Skeletal muscle tissue (tissue), 3 donors: ENCODE measurements at regions not wholly inside any gene's neighbourhood (a gene's known extent, or its start where the extent isn't known, plus 50 kb on each side); places are given as distances from the start of the nearest gene placed in this dataset.

Experiments used
- H3K27ac ChIP-seq: one replicate; pipeline ENCODE4 v1.7.0; 2013; ENCODE audit warnings: mild to moderate bottlenecking, low read depth, low read length, inconsistent platforms
- H3K27me3 ChIP-seq, 3 donors: one replicate each; pipeline ENCODE4 v1.7.0; 2013; ENCODE audit warnings: low read length in 3 of 3; ENCODE audit not compliant: control insufficient read depth in 3 of 3, insufficient read depth in 3 of 3
- H3K36me3 ChIP-seq, 3 donors: one replicate each; pipeline ENCODE4 v1.7.0; 2013; ENCODE audit warnings: low read length in 3 of 3; ENCODE audit not compliant: control insufficient read depth in 3 of 3, insufficient read depth in 3 of 3
- H3K4me1 ChIP-seq, 3 donors: one replicate each; pipeline ENCODE4 v1.7.0; 2013; ENCODE audit warnings: low read length in 3 of 3, mild to moderate bottlenecking in 3 of 3; ENCODE audit not compliant: control insufficient read depth in 3 of 3, insufficient read depth in 3 of 3
- H3K4me3 ChIP-seq, 3 donors: one replicate each; pipeline ENCODE4 v1.7.0; 2013; ENCODE audit warnings: low read length in 3 of 3
- H3K9ac ChIP-seq, 3 donors: one replicate each; pipeline ENCODE4 v1.7.0; 2013; ENCODE audit warnings: low read length in 3 of 3, mild to moderate bottlenecking in 3 of 3, moderate library complexity in 2 of 3, low read depth in 1 of 3
- H3K9me3 ChIP-seq, 3 donors: one replicate each; pipeline ENCODE4 v1.7.0; 2013; ENCODE audit warnings: low read length in 3 of 3; ENCODE audit not compliant: control insufficient read depth in 3 of 3
- donor health status: Osteomylitis.

DNA sequence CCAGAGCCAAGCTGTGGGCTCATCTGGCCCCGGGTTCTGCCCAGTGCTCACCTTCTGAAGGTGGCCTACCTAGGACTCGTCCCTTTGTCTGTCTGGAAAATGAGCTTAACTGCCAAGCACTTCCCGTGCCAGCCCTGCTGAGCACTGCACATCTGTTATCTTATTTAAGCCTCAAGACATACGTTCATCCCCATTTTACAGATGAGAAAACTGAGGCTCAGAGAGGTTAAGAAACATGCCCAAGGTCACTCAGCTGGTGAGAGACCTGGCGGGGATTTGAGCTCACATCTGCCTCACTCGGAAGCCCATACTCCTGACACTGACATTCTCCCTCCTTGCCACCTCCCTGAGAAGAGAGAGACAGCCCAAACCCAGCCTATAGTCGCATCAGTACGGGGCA, 226.2 kb downstream of the MN1 start:
- H3K4me3 ChIP-seq, result no peak overlapping the region
- no peak overlapping the region for H3K27ac ChIP-seq
- H3K27me3 ChIP-seq, result peaks cover 9 to 35% (median 15%) of the 10 kb centered on the region in 3 donors
- no peaks in the 10 kb centered on the region for H3K36me3 ChIP-seq
- peaks cover 0 to 10% (median 8%) of the 10 kb centered on the region in 3 donors for H3K4me1 ChIP-seq
- no peaks in the 10 kb centered on the region for H3K9me3 ChIP-seq
- no peak overlapping the region for H3K9ac ChIP-seq

DNA sequence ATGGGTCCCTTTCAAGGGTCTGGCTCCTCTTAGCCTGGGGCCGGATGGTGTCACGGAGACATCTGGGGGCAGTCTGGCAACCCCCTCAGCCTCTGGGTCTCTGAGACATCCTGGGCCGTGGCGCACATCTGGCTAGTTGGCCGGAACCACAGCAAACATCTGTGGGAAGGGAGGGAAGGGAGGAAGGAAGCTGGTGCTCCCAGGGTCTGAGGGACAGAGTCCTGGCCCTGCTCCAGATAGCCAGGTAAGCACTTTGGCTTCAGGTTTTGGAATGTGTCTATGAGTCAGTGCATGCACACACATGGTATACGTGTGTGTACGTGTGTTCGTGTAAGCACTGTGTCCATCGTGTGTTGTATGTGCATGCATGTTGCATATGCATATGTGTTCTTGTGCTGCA, 225.1 kb downstream of the MN1 start:
- no peaks in the 10 kb centered on the region for H3K36me3 ChIP-seq
- H3K27ac ChIP-seq, result no peak overlapping the region
- no peak overlapping the region for H3K9ac ChIP-seq
- no peak overlapping the region for H3K4me3 ChIP-seq
- H3K27me3 ChIP-seq, result peaks cover 0 to 25% (median 8%) of the 10 kb centered on the region in 3 donors
- H3K4me1 ChIP-seq, result peaks cover 5 to 11% (median 10%) of the 10 kb centered on the region in 3 donors
- no peaks in the 10 kb centered on the region for H3K9me3 ChIP-seq

DNA sequence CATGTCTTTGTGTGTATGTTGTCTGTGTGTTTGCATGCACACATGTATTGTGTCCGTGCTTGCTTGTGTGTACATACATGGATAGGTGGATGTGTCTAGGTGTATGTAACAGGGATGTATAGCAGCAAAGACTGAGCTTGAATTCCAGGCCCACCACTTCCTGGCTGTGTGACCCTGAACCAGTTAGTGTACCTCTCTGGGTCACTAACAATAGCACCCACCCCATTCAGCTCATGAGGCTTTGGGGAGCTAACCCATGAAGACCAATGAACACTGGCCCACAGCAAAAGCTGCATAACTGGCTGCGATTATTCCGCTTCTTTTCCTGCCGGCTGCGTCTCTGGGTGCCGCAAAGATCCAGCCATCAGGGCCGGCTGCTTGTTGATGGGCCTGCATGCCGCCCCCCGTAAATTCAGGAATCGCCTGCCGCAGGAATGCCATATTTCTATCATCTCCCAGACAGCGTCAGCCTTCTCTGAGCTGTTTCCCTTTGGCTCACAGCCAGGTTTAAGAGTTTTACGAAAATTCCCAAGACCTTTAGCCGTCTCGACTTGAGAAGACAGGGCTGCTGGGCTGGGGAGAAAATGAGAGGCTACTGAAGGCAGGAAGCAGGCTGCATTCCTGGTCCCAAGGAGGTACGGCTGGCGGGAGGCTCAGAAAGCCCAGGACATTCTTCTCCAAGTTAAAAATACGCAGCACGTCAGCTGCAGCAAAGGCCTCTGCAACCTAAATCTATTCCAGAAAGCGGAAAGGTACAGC, 224.6 kb downstream of the MN1 start:
- no peak overlapping the region for H3K4me3 ChIP-seq
- peaks cover 7 to 13% (median 10%) of the 10 kb centered on the region in 3 donors for H3K4me1 ChIP-seq
- no peaks in the 10 kb centered on the region for H3K36me3 ChIP-seq
- H3K27ac ChIP-seq, result peak overlapping the region; percentile 5
- no peaks in the 10 kb centered on the region for H3K9me3 ChIP-seq
- H3K27me3 ChIP-seq, result peaks cover 0 to 23% (median 4%) of the 10 kb centered on the region in 3 donors
- no peak overlapping the region for H3K9ac ChIP-seq

DNA sequence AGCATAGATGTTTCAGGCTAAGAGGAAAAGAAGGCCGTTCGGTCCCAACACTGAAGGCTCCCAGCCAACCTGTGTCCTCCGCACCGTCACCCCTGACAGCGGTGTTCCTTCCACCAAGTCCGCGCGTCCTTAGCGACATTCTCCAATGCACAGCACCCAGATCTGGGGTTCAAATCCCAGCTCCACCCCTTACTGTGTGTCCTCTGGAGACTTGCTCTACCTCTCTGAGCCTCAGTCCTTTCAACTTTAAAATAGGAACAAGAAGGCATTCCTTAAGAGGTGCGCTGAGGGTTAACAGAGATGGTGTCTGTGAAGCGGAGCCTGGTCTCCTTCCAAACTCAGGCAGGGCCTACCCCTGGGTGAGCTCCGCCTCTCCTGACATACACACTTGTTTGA, 224.0 kb downstream of the MN1 start:
- Histone ChIP-seq H3K27me3 (peaks cover 0 to 18% (median 4%) of the 10 kb centered on the region in 3 donors), H3K4me1 (peaks cover 7 to 13% (median 10%) of the 10 kb centered on the region in 3 donors), H3K4me3 (no peak overlapping the region), H3K9me3 (no peaks in the 10 kb centered on the region), H3K27ac (peak overlapping the region; percentile 5), H3K36me3 (no peaks in the 10 kb centered on the region), H3K9ac (no peak overlapping the region)

DNA sequence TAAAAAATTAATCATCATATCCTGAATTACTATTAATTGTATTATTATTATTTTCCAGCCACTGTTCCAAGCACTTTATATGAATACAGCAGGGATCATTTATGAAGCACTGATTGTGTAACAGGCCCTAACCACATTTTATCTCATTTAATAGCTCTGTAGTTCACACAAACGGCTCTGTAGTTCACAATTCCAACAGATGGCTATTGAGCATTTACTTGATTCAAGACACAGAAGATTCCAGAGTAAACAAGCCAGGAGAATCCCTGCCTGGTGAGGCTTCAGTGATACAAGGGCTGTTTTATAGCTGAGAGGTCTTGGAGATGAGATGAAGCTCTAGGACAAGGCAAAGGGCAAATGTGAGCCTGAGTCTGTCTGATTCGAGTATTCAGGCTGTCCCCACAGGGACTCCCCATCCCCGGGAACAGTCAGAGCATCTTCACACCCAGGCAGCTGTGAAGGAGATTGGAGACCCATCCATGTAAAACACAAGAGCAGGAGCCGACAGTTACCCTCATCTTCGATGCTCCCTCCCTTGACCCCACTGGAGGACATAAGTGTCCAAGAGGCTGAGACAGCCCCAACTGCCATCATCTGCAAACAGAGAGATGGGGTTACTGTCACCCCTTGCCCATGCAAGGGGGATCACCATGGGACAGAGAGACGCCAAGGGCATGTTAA, 222.5 kb downstream of the MN1 start:
- no peak overlapping the region for H3K27ac ChIP-seq
- no peak overlapping the region for H3K4me3 ChIP-seq
- peaks cover 0 to 9% (median 0%) of the 10 kb centered on the region in 3 donors for H3K27me3 ChIP-seq
- no peaks in the 10 kb centered on the region for H3K36me3 ChIP-seq
- no peak overlapping the region for H3K9ac ChIP-seq
- peaks cover 7 to 15% (median 10%) of the 10 kb centered on the region in 3 donors for H3K4me1 ChIP-seq
- H3K9me3 ChIP-seq, result no peaks in the 10 kb centered on the region

DNA sequence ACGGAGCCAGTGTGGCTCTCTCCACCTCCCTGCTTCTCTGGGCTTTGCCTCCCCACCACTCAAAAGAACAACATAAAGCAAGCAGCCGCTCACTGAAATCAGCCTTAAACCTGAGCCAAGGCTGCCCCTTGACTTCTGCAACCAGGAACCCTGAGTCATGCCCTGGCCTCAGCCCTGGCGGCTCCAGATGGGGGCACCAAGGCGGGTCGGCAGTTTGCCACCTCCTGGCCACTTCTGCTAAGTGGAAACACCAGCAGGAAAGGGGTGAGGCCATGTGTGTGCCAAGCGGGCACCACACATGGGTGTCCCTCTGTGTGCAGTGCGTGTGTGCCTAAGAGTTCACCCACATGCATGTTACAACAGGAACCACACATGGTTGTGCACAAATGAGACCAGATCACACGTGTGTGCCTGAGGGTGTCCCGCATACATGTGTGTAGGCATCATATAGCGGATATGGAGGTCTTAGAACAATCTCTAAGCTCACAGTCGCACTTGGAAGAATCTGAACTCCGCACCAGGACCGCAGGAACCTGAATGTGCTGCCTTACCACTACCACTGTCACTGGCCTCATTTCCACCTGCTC, 221.2 kb downstream of the MN1 start:
- H3K4me1 ChIP-seq, result peaks cover 7 to 15% (median 10%) of the 10 kb centered on the region in 3 donors
- no peaks in the 10 kb centered on the region for H3K36me3 ChIP-seq

DNA sequence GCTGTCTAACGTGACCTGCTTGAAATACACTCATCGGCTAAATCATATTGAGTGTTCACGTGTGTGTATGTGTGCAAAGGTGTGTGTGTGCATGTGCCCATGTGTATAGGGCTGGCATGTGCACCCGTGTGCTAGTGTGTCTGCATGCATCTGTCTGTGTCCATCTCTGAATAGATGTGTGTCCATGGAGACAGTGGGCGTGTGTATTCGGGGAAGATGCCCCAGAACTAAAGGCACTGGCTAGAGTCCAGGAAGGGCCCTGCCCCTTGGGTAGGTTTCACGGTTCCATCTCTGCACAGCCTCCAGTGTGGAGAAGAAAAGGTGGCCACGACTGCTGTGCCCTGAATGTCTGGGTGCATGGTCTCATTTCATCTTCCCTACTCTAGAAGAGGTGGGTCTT, 220.3 kb downstream of the MN1 start:
- no peaks in the 10 kb centered on the region for H3K9me3 ChIP-seq
- H3K4me3 ChIP-seq, result no peak overlapping the region
- H3K9ac ChIP-seq, result no peak overlapping the region
- H3K36me3 ChIP-seq, result no peaks in the 10 kb centered on the region
- no peak overlapping the region for H3K27ac ChIP-seq
- H3K27me3 ChIP-seq, result no peaks in the 10 kb centered on the region
- H3K4me1 ChIP-seq, result peaks cover 7 to 15% (median 10%) of the 10 kb centered on the region in 3 donors

More for the DNA sequence above, 221.2 kb downstream of the MN1 start:
- Histone ChIP-seq H3K9ac (peak overlapping the region in 1 of 3 donors; percentile 3), H3K27ac (no peak overlapping the region), H3K27me3 (no peaks in the 10 kb centered on the region), H3K4me3 (no peak overlapping the region), H3K9me3 (no peaks in the 10 kb centered on the region)

DNA sequence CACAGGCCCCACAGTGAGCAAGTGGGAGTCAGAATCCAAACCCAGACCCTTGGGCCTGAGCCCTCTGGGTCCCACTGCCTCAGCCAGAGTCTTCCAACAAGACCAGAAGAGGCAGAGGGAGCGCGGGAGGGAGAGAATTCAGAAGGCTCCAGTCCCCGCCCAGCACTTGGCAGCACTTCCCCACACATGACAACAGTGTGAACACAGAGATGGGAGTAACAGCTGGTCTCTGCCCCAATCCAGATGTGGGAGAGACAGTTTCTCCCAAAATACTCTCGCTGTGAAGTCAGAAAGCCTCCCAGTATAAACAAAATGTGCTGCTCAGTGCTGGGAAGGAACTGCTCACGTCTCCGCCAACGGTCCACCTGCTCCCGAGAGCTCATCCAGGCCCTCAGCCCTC, 219.9 kb downstream of the MN1 start:
- H3K27ac ChIP-seq, result no peak overlapping the region
- no peaks in the 10 kb centered on the region for H3K9me3 ChIP-seq
- peaks cover 6 to 15% (median 7%) of the 10 kb centered on the region in 3 donors for H3K4me1 ChIP-seq
- no peak overlapping the region for H3K4me3 ChIP-seq
- no peaks in the 10 kb centered on the region for H3K27me3 ChIP-seq
- H3K9ac ChIP-seq, result no peak overlapping the region
- no peaks in the 10 kb centered on the region for H3K36me3 ChIP-seq

DNA sequence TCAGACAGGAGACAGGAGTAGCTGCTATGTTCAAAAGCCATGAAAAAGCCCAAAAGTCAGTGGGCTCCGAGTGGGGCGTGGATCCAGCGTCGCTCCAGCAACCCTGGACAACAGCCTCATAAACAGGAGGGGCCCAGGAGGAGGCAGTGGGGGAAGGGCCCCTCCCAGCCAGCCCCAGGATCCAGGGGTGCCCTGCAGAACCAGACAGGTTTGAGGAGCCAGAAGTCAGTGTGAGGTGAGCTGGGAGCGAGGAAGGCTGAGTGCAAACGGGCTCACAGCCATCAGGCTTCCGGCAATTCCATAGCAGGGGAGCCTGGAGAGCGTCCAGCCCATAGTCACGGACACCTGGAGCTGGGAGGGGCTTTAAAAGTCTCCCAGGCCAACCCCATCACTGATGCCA, 217.7 kb downstream of the MN1 start:
- Histone ChIP-seq H3K36me3 (no peaks in the 10 kb centered on the region), H3K9me3 (no peaks in the 10 kb centered on the region), H3K27me3 (no peaks in the 10 kb centered on the region), H3K4me1 (peaks cover 0 to 8% (median 7%) of the 10 kb centered on the region in 3 donors), H3K4me3 (no peak overlapping the region), H3K9ac (no peak overlapping the region), H3K27ac (no peak overlapping the region)

DNA sequence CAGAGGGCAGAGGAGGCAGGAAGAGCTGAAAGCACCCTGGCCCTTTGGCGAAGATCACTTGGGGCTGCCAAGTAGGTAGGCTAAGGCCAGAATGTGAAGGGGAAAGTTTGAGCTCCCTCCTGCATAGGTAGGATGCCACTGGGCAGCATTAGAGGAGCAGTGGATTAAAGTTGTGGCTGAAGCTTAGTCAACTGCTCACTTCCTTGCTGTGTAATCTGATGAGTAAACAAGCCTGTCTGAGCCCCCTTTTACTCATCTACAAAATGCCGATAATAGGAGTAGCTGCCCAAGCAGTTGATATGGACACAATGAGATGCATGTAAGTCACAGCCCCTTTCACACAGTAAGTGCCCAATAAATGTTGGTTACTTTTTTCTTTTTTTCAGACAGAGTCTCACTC, 216.4 kb downstream of the MN1 start:
- H3K9ac ChIP-seq, result no peak overlapping the region
- H3K4me1 ChIP-seq, result peaks cover 0 to 8% (median 7%) of the 10 kb centered on the region in 3 donors
- H3K4me3 ChIP-seq, result no peak overlapping the region
- no peaks in the 10 kb centered on the region for H3K36me3 ChIP-seq
- no peaks in the 10 kb centered on the region for H3K27me3 ChIP-seq
- no peak overlapping the region for H3K27ac ChIP-seq
- no peaks in the 10 kb centered on the region for H3K9me3 ChIP-seq
